ENCODE measurements at regions not wholly inside any gene's neighbourhood (a gene's known extent, or its start where the extent isn't known, plus 50 kb on each side); places are given as distances from the start of the nearest gene placed in this dataset.
"Not testable (repeated sequence)": the region's sequence is repeated elsewhere in the genome, so short reads cannot be mapped to it uniquely, and the experiment has no call there.

DNA sequence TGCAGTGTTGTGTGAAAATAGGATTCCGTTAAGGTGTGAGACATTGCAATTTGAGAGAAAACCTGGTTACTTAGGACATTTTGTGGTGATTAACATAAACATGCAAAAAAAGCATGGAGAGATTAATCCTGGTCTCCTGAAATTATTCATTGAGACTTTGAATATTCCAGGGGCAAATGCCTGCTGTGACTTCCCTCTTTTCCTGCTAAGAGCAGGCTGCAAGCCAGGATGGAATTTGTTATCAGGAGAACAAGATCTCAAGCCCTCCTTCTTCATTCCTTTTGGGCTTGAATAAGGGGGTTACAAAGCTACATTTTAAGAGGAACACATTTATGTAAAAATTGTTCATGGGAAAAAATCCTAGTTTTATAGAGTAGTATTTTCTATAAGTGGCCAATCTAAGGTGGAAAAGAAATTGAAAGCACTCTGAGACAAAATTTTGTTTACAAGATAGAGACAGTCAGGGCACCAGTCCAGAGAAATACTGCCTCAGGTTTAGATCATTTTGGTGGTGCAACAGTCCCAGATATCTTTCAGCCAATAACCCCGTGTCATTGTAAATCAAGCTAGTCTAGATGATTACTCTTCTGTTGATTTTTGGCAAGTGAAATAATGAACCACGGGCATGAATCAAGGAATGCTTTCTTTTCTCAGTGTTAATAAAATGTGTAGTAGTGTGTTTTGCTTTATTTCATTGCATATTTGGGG lies 1528.3 kb upstream of the AGA start:
- DNase-seq (ENCODE audit: low read depth): no peak

GRCh38 chr4:178976861-178977260 lies 1534.6 kb upstream of the AGA start:
- DNase-seq (ENCODE audit: low read depth): no peak

- DNase-seq (ENCODE audit: low read depth): no peak
These were observed 1551.1 kb upstream of the AGA start for GRCh38 chr4:178993306-178993705.

DNA sequence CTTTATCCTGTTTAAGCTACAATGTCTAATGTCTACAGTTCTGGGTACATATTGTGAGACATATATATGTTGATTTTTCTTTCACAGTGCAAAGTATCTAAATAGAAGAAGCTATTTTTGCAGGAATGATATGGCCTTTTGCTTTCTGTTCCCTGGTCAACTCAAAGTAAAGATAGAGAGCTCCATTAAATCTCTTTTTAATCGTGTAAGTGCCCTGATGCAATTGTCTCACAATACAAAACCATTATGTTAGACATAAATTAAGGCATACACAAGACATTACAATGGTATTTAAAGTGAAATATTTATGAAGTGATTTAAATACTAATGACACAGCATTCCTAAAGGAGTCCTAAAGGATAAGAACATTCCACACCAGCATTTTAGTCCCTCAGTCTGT lies 1559.7 kb upstream of the AGA start:
- DNase-seq (ENCODE audit: low read depth): no peak

GRCh38 chr4:179007755-179008154 lies 1565.5 kb upstream of the AGA start:
- no peak for DNase-seq (ENCODE audit: low read depth)

DNA sequence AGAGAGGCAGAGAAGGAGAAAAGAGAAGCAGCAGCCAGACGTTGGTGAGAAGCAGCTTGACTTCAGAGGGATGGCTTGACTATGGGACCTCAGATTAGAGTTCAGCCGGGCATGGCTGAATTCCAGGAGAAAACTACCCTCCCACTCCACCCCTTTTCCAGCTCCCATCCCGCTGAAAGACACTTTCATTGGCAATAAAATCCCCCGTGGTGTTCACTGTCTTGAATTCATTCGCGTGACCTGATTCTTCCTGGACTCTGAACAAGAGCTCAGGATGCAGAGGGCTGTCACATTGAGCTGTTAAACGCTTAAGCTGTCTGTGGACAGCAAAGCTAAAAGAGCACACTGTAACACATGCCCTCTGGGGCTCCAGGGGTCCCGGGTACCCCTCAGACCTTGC lies 1575.3 kb upstream of the AGA start:
- DNase-seq (ENCODE audit: low read depth): no peak

- no peak for DNase-seq (ENCODE audit: low read depth)
These were observed 1585.3 kb upstream of the AGA start for GRCh38 chr4:179027569-179027968.

- DNase-seq (ENCODE audit: low read depth): no peak
These were observed 1586.1 kb upstream of the AGA start for GRCh38 chr4:179028321-179028720.

DNA sequence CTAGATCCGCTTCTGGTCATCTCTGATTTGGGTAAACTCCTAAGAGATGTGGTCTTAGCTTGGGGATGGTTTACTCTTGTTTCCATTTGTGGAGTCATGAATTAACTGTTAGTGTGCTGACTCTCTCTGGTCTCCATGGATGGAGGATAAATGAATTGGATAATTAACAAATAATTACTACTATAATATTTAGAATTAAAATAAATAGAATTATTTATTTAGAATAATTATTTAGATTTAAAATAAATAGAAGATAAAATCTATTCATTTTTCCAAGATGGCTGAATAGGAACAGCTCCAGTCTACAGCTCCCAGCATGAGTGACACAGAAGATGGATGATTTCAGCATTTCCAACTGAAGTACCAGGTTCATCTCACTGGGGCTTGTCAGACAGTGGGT lies 1587.4 kb upstream of the AGA start:
- DNase-seq (ENCODE audit: low read depth): no peak

DNA sequence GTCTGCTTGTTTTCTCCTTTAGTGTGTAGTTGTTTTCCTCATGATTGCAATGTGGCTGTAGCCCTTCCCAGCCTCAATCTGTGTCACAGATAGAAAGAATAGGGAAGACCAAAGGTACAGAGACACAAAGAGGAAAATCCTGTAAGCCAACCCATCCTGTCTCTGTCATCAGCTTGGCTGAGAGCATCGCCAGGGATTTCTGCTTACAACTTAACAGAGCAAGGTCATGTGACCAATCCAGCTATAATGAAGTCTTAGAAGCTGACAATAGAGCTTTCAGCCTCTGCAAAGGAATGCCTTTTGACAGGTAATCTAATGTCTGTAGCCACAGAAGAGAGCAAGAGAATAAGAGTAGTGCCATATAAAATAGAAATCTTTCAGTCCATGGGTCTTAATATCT lies 1598.0 kb upstream of the AGA start:
- no peak for DNase-seq (ENCODE audit: low read depth)

GRCh38 chr4:179048839-179049453 lies 1606.7 kb upstream of the AGA start:
- no peak for DNase-seq (ENCODE audit: low read depth)

GRCh38 chr4:179051206-179051605 lies 1609.0 kb upstream of the AGA start:
- DNase-seq (ENCODE audit: low read depth): no peak

DNA sequence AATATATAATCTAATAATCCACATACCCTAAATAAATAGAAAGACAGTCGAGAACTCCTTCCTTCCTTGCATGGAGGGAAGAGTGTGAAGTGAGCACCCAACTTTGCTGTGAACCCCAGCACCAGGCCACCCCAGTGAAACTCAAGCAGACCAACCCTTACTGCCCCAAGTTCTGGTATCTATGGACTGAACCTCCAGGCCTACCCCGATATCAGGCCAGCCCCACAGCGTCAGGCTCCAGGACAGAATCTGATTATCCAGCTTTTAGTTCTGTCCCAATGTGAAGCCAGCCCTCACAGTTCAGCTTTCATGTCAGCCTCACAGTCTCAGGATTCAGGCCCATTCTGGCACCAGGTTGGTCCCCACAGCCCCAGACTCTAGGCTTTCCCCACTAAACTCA lies 1617.2 kb upstream of the AGA start:
- DNase-seq (ENCODE audit: low read depth): no peak

DNA sequence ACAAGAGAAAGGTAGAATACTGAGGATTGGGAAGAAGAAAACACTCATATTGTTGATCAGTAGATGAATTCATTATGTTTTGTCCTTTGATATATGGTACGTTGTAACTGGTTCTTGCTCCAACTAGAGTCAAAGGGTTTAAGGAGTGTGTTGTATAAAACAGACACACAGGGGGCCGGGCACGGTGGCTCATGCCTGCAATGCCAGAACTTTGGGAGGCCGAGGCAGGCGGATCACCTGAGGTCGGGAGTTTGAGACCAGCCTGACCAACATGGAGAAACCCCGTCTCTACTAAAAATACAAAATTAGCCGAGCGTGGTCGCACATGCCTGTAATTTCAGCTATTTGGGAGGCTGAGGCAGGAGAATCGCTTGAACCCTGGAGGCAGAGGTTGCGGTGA lies 1624.0 kb upstream of the AGA start:
- not testable (repeated sequence) for DNase-seq (ENCODE audit: low read depth)

DNA sequence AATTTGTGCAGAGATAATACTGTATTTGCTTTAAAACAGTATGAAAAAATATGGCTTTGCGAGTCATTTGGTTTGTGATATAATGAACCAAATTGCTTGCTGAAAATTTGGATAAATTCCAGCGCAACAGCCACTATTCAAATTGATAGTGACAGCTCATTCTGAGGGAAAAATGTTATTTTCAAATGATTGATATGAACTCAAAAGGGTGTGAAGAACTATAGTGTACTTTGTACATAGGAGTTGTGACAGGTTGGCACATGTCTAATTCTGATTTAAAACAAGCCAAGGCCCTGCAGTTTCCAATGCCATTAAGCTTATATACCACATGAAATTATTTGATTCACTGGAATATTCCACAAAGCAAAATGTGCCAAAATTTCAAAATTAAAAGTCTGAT lies 1628.9 kb upstream of the AGA start:
- DNase-seq (ENCODE audit: low read depth): no peak

- no peak for DNase-seq (ENCODE audit: low read depth)
These were observed 1634.6 kb upstream of the AGA start for GRCh38 chr4:179076865-179077264.

GRCh38 chr4:179095585-179096221 lies 1653.5 kb upstream of the AGA start:
- DNase-seq (ENCODE audit: low read depth): no peak

DNA sequence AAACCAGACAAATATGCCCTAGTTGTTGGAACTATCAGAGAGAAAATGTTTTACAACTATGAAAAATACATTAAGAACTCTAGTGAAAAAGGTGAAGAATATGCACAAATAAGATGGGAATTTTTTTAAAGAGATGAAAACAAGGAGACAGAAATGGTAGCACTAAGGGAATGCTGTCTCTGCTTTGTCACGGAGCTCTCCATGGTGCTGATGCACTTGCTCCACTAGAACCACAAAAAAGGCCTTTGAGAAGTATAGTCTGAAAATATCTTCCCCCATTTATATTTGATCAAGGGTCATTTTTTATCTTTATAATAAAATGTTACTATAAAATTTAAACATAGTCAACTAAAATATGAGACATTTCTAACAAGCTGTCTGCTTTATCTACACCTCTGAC lies 1655.5 kb upstream of the AGA start:
- no peak for DNase-seq (ENCODE audit: low read depth)

- no peak for DNase-seq (ENCODE audit: low read depth)
These were observed 1668.1 kb upstream of the AGA start for GRCh38 chr4:179110356-179110755.

- no peak for DNase-seq (ENCODE audit: low read depth)
These were observed 1668.6 kb upstream of the AGA start for GRCh38 chr4:179110816-179111215.

- no peak for DNase-seq (ENCODE audit: low read depth)
These were observed 1670.4 kb upstream of the AGA start for GRCh38 chr4:179112441-179113170.

- DNase-seq (ENCODE audit: low read depth): no peak
These were observed 1672.4 kb upstream of the AGA start for GRCh38 chr4:179114615-179115014.

GRCh38 chr4:179116011-179116410 lies 1673.8 kb upstream of the AGA start:
- no peak for DNase-seq (ENCODE audit: low read depth)
